HepG2 (cell line): ENCODE measurements at regions not wholly inside any gene's neighbourhood (a gene's known extent, or its start where the extent isn't known, plus 50 kb on each side); places are given as distances from the start of the nearest gene placed in this dataset.

Experiments used
- ATAC-seq: fragments of 200-7000 bp; cut with Tn5 transposase; 3 replicates; pipeline ENCODE4 v1.9.1; 2020; ENCODE audit warnings: mild to moderate bottlenecking, moderate library complexity
- BruUV-seq: library from RNA; stranded (reverse); fragments of 400-500 nt; replicated peaks from 2 replicates; lab custom pipeline; 2021; lab: Mats Ljungman, UMichigan
- CTCF ChIA-PET: fragments of 300-600 bp; formaldehyde crosslinking; extraction: SDS; loops from one replicate; lab custom pipeline; 2021; ENCODE audit warnings: low total read pairs, inconsistent platforms, low intra/inter-chr PET ratio; lab: Yijun Ruan, JAX
- POLR2A ChIA-PET: fragments of 350-600 bp; sonication (Branson Sonifier 250); formaldehyde crosslinking; loops from one replicate; lab custom pipeline; 2020; ENCODE audit warnings: antibody characterized with exemption, inconsistent platforms; lab: Yijun Ruan, JAX
- DNase-seq: peaks from one replicate; pipeline ENCODE4 v3.0.0-alpha.2; 2015; ENCODE audit warnings: low spot score
- FAIRE-seq: peaks from 3 replicates; lab custom pipeline; 2011; peaks lifted over from hg19 to GRCh38; lab: Jason Lieb, UNC
- H2AFZ ChIP-seq: one replicate; pipeline ENCODE4 v1.6.1; 2011; ENCODE audit warnings: low read length, inconsistent platforms
- H3K27ac ChIP-seq: fragments of 300-600 bp; 3 replicates; pipeline ENCODE4 v1.8.0; 2011; ENCODE audit warnings: mixed run types, mild to moderate bottlenecking, mixed read lengths, low read length, inconsistent platforms; ENCODE audit not compliant: insufficient read depth; ENCODE audit errors: extremely low read length
- H3K27me3 ChIP-seq, 2 experiments: fragments of 200-600 bp in 1 of 2; 2 replicates in 1 of 2; 3 replicates in 1 of 2; pipeline versions ENCODE4 v1.6.0 to v1.8.0; 2011; ENCODE audit warnings: low read length in 2 of 2, mild to moderate bottlenecking in 2 of 2, moderate library complexity in 2 of 2, inconsistent platforms in 1 of 2; ENCODE audit not compliant: insufficient read depth in 2 of 2, control insufficient read depth in 1 of 2
- H3K36me3 ChIP-seq, 2 experiments: fragments of 200-600 bp in 1 of 2; replicated peaks in 1 of 2; 2 replicates in 1 of 2; 3 replicates in 1 of 2; pipeline versions ENCODE4 v1.5.1 to v1.8.0; 2011; ENCODE audit warnings: low read length in 2 of 2, inconsistent platforms in 1 of 2; ENCODE audit not compliant: insufficient read depth in 2 of 2, control insufficient read depth in 1 of 2
- H3K4me1 ChIP-seq: 2 replicates; pipeline ENCODE4 v1.5.1; 2012; ENCODE audit warnings: low read length, inconsistent platforms; ENCODE audit not compliant: insufficient read depth
- H3K4me2 ChIP-seq: 2 replicates; pipeline ENCODE4 v1.6.0; 2011; ENCODE audit warnings: low read depth, low read length, inconsistent platforms
- H3K4me3 ChIP-seq, 3 experiments: fragments of 200-600 bp in 1 of 3; sonication (generic), shearing (Covaris generic) in 1 of 3; replicated peaks in 1 of 3; 2 replicates each; pipeline ENCODE4 v1.5.1; 2011 to 2016; ENCODE audit warnings: low read length in 3 of 3, inconsistent platforms in 2 of 3, low read depth in 2 of 3, mild to moderate bottlenecking in 2 of 3, control low read depth in 1 of 3, mixed read lengths in 1 of 3; ENCODE audit not compliant: insufficient read depth in 1 of 3
- H3K79me2 ChIP-seq: one replicate; pipeline ENCODE4 v1.6.1; 2011; ENCODE audit warnings: low read length, inconsistent platforms; ENCODE audit not compliant: insufficient read depth
- H3K9ac ChIP-seq: 2 replicates; pipeline ENCODE4 v1.6.0; 2011; ENCODE audit warnings: mild to moderate bottlenecking, low read depth, low read length, inconsistent platforms; ENCODE audit not compliant: insufficient read depth
- H3K9me3 ChIP-seq: 2 replicates; pipeline ENCODE4 v1.5.1; 2012; ENCODE audit warnings: mild to moderate bottlenecking, low read length
- H4K20me1 ChIP-seq: 2 replicates; pipeline ENCODE4 v1.6.0; 2011; ENCODE audit warnings: inconsistent platforms, mild to moderate bottlenecking, low read length, moderate library complexity; ENCODE audit not compliant: insufficient read depth
- ARNT2 ChIP-seq: sonication (generic); formaldehyde crosslinking; IDR thresholded peaks from 2 replicates; pipeline ENCODE4 v1.8.0; 2022; ENCODE audit warnings: mild to moderate bottlenecking, low read depth, missing genetic modification reagents, moderate library complexity
- BHLHE40 ChIP-seq: IDR thresholded peaks from 2 replicates; pipeline ENCODE4 v1.6.1; 2011; ENCODE audit warnings: low read length, improper control_type of control experiment
- ESRRA ChIP-seq: sonication (generic); formaldehyde crosslinking; IDR thresholded peaks from 2 replicates; pipeline ENCODE4 v1.5.1; 2020; ENCODE audit warnings: mild to moderate bottlenecking, low read depth, missing genetic modification reagents
- FOXK1 ChIP-seq: sonication (generic); formaldehyde crosslinking; IDR thresholded peaks from 2 replicates; pipeline ENCODE4 v1.4.0; 2020; ENCODE audit warnings: low read depth, missing genetic modification reagents, borderline replicate concordance
- GPBP1L1 ChIP-seq: sonication (generic); formaldehyde crosslinking; IDR thresholded peaks from 2 replicates; pipeline ENCODE4 v1.5.0; 2020; ENCODE audit warnings: mild to moderate bottlenecking, missing genetic modification reagents
- HOXA3 ChIP-seq: sonication (generic); formaldehyde crosslinking; IDR thresholded peaks from 2 replicates; pipeline ENCODE4 v1.5.0; 2020; ENCODE audit warnings: missing genetic modification reagents
- MAF1 ChIP-seq: sonication (generic); formaldehyde crosslinking; IDR thresholded peaks from 2 replicates; pipeline ENCODE4 v1.5.0; 2020; ENCODE audit warnings: missing genetic modification reagents, borderline replicate concordance
- NCOA2 ChIP-seq: sonication (generic); formaldehyde crosslinking; IDR thresholded peaks from 2 replicates; pipeline ENCODE4 v1.8.0; 2022; ENCODE audit warnings: inconsistent platforms
- NFE2 ChIP-seq: sonication (generic); formaldehyde crosslinking; IDR thresholded peaks from 2 replicates; pipeline ENCODE4 v1.4.0; 2020; ENCODE audit warnings: missing genetic modification reagents
- NFYC ChIP-seq: IDR thresholded peaks from 2 replicates; pipeline ENCODE4 v1.6.1; 2016; ENCODE audit warnings: missing genetic modification reagents, missing compliant biosample characterization
- PHF21A ChIP-seq: sonication (generic); formaldehyde crosslinking; IDR thresholded peaks from 2 replicates; pipeline ENCODE4 v1.5.0; 2020; ENCODE audit warnings: mild to moderate bottlenecking, missing genetic modification reagents
- PRMT3 ChIP-seq: sonication (generic); formaldehyde crosslinking; IDR thresholded peaks from 2 replicates; pipeline ENCODE4 v1.8.1; 2022; ENCODE audit warnings: low read depth, mild to moderate bottlenecking, moderate library complexity, missing genetic modification reagents, borderline replicate concordance
- SNAPC5 ChIP-seq: sonication (generic); formaldehyde crosslinking; IDR thresholded peaks from 2 replicates; pipeline ENCODE4 v1.8.1; 2023; ENCODE audit warnings: mild to moderate bottlenecking, missing genetic modification reagents, borderline replicate concordance
- YEATS4 ChIP-seq: sonication (generic); formaldehyde crosslinking; IDR thresholded peaks from 2 replicates; pipeline ENCODE4 v1.4.0; 2020; ENCODE audit warnings: missing genetic modification reagents, borderline replicate concordance
- ZBTB42 ChIP-seq: sonication (generic); formaldehyde crosslinking; IDR thresholded peaks from 2 replicates; pipeline ENCODE4 v1.5.0; 2020; ENCODE audit warnings: mild to moderate bottlenecking, missing genetic modification reagents
- ZMYM2 ChIP-seq: sonication (generic); formaldehyde crosslinking; IDR thresholded peaks from 2 replicates; pipeline ENCODE4 v1.8.0; 2022; ENCODE audit warnings: mild to moderate bottlenecking, missing genetic modification reagents
- ZNF256 ChIP-seq: sonication (generic); formaldehyde crosslinking; conservative IDR thresholded peaks from 2 replicates; pipeline ENCODE4 v1.4.0; 2020; ENCODE audit warnings: missing genetic modification reagents
- ZNF317 ChIP-seq: sonication (generic); formaldehyde crosslinking; IDR thresholded peaks from 2 replicates; pipeline ENCODE4 v1.5.0; 2020; ENCODE audit warnings: mild to moderate bottlenecking, missing genetic modification reagents
- ZNF430 ChIP-seq: sonication (generic); formaldehyde crosslinking; IDR thresholded peaks from 2 replicates; pipeline ENCODE4 v1.9.0; 2021; ENCODE audit warnings: mild to moderate bottlenecking, missing genetic modification reagents
- ZNF563 ChIP-seq: sonication (generic); formaldehyde crosslinking; IDR thresholded peaks from 2 replicates; pipeline ENCODE4 v1.8.0; 2022; ENCODE audit warnings: mild to moderate bottlenecking, moderate library complexity, missing genetic modification reagents
- ZNF850 ChIP-seq: sonication (generic); formaldehyde crosslinking; conservative IDR thresholded peaks from 2 replicates; pipeline ENCODE4 v1.9.0; 2021; ENCODE audit warnings: mild to moderate bottlenecking, missing genetic modification reagents
- WGBS: methylation state at CpG from one replicate; pipeline ENCODE4 v1.1.6; 2017; ENCODE audit warnings: low lambda C conversion rate; 5-methylcytosine and 5-hydroxymethylcytosine counted together
- in situ Hi-C: cut with HindIII; loops from 2 replicates; pipeline ENCODE4 v1.10.0; 2017; ENCODE audit warnings: low pct_unique_long_range_greater_than_20kb; ENCODE audit not compliant: extremely low pct_ligation_motif_present
- intact Hi-C: fragments of 100-400 bp; cut with micrococcal nuclease; formaldehyde crosslinking; loops from one replicate; pipeline ENCODE4 v1.10.0; 2022; ENCODE audit not compliant: unreplicated experiment

- Histone ChIP-seq H2AFZ (no peak overlapping the region), H3K27me3 (no peaks in the 10 kb centered on the region), H3K36me3 (no peaks in the 10 kb centered on the region), H3K4me3 (no peak overlapping the region), H3K79me2 (no peaks in the 10 kb centered on the region), H3K27ac (no peak overlapping the region), H3K9me3 (peaks cover 31% of the 10 kb centered on the region), H3K4me1 (no peaks in the 10 kb centered on the region), H4K20me1 (no peaks in the 10 kb centered on the region), H3K9ac (no peak overlapping the region), H3K4me2 (no peak overlapping the region)
- no peak for TF ChIP-seq NFYC (CRISPR knock-in tag)
- no peak for TF ChIP-seq GPBP1L1
- TF ChIP-seq ARNT2 (CRISPR knock-in tag): no peak
- TF ChIP-seq ZBTB42 (CRISPR knock-in tag): no peak
- no peak for TF ChIP-seq YEATS4 (CRISPR knock-in tag)
- no peak for TF ChIP-seq BHLHE40
- in situ Hi-C loops: no loop called here
- CTCF ChIA-PET: no interaction called here
- no TSS peak for BruUV-seq
- 0% methylated on average over 3 of the region's 3 CpGs for WGBS
- FAIRE-seq (no peak), DNase-seq (peak; percentile 9), ATAC-seq (no peak)
- intact Hi-C loops: no loop called here
- POLR2A ChIA-PET: no interaction called here
Measured at GRCh38 chr9:78967596-78968217, 604.1 kb upstream of the TLE4 start.

- H2AFZ ChIP-seq: no peak overlapping the region
- no TSS peak for BruUV-seq
- no peak overlapping the region for H3K4me3 ChIP-seq
- no peak for TF ChIP-seq PRMT3 (CRISPR knock-in tag)
- no peak for TF ChIP-seq NFE2 (CRISPR knock-in tag)
- TF ChIP-seq ESRRA (CRISPR knock-in tag): no peak
- no peak for TF ChIP-seq PHF21A (CRISPR knock-in tag)
- TF ChIP-seq ZMYM2 (CRISPR knock-in tag): no peak
- TF ChIP-seq ZNF563 (CRISPR knock-in tag): no peak
- no peak for TF ChIP-seq HOXA3 (CRISPR knock-in tag)
- no peak for TF ChIP-seq FOXK1 (CRISPR knock-in tag)
- no peak for TF ChIP-seq ZNF256 (CRISPR knock-in tag)
- TF ChIP-seq MAF1 (CRISPR knock-in tag): no peak
- no peak for TF ChIP-seq NCOA2 (CRISPR knock-in tag)
- TF ChIP-seq ZNF850: no peak
- no peak for TF ChIP-seq ZNF317 (CRISPR knock-in tag)
- TF ChIP-seq SNAPC5 (CRISPR knock-in tag): no peak
- no peak for TF ChIP-seq ZNF430 (CRISPR knock-in tag)
- H3K4me1 ChIP-seq: no peaks in the 10 kb centered on the region
- peaks cover 31% of the 10 kb centered on the region for H3K9me3 ChIP-seq
- CTCF ChIA-PET: no interaction called here
- intact Hi-C loops (no loop called here), in situ Hi-C loops (no loop called here)
- POLR2A ChIA-PET: no interaction called here
- H3K9ac ChIP-seq: no peak overlapping the region
- H3K79me2 ChIP-seq: no peaks in the 10 kb centered on the region
- DNase-seq: no peak
- FAIRE-seq: no peak
- ATAC-seq: no peak
- 0% methylated on average over 2 of the region's 2 CpGs for WGBS
- H3K36me3 ChIP-seq: no peaks in the 10 kb centered on the region
- H3K27ac ChIP-seq: no peak overlapping the region
- no peak overlapping the region for H3K4me2 ChIP-seq
- no peaks in the 10 kb centered on the region for H3K27me3 ChIP-seq
- no peaks in the 10 kb centered on the region for H4K20me1 ChIP-seq
Measured at GRCh38 chr9:78970375-78970774, 601.4 kb upstream of the TLE4 start.
